Smooth muscle cell (in vitro differentiated cells): ENCODE measurements at regions not wholly inside any gene's neighbourhood (a gene's known extent, or its start where the extent isn't known, plus 50 kb on each side); places are given as distances from the start of the nearest gene placed in this dataset.

Experiments
- DNase-seq: peaks from one replicate; lab custom pipeline; 2025; ENCODE audit not compliant: unreplicated experiment; lab: John Stamatoyannopoulos, UW
- H2AFZ ChIP-seq: fragments of 200-600 bp; sonication (generic); 2 replicates; pipeline ENCODE4 v1.6.0; 2016; ENCODE audit warnings: antibody characterized with exemption, low read depth, mild to moderate bottlenecking
- H3F3A ChIP-seq: fragments of 200-600 bp; sonication (generic); 2 replicates; pipeline ENCODE4 v1.6.0; 2017; ENCODE audit warnings: antibody characterized with exemption, low read depth
- H3K27ac ChIP-seq: fragments of 200-600 bp; sonication (generic); 2 replicates; pipeline ENCODE4 v1.5.1; 2016; ENCODE audit warnings: low read depth, mild to moderate bottlenecking
- H3K27me3 ChIP-seq: fragments of 200-600 bp; sonication (generic); 2 replicates; pipeline ENCODE4 v1.6.1; 2016; ENCODE audit warnings: low read depth, mild to moderate bottlenecking
- H3K36me3 ChIP-seq: fragments of 200-600 bp; sonication (generic); 2 replicates; pipeline ENCODE4 v1.5.1; 2016; ENCODE audit warnings: low read depth
- H3K4me1 ChIP-seq: fragments of 200-600 bp; sonication (generic); 2 replicates; pipeline ENCODE4 v1.5.1; 2016; ENCODE audit warnings: low read depth
- H3K4me2 ChIP-seq: fragments of 200-600 bp; sonication (generic); 2 replicates; pipeline ENCODE4 v1.6.0; 2016; ENCODE audit warnings: mild to moderate bottlenecking
- H3K4me3 ChIP-seq: fragments of 200-600 bp; sonication (generic); 2 replicates; pipeline ENCODE4 v1.5.1; 2016; ENCODE audit warnings: mild to moderate bottlenecking
- H3K79me2 ChIP-seq: fragments of 200-600 bp; sonication (generic); 2 replicates; pipeline ENCODE4 v1.6.0; 2016; ENCODE audit warnings: low read depth, mild to moderate bottlenecking
- H3K9ac ChIP-seq: fragments of 200-600 bp; sonication (generic); 2 replicates; pipeline ENCODE4 v1.6.0; 2016; ENCODE audit warnings: low read depth
- H3K9me3 ChIP-seq: fragments of 200-600 bp; sonication (generic); replicated peaks from 2 replicates; pipeline ENCODE4 v1.5.1; 2016; ENCODE audit warnings: low read depth
- H4K20me1 ChIP-seq: fragments of 200-600 bp; sonication (generic); 2 replicates; pipeline ENCODE4 v1.6.0; 2016; ENCODE audit warnings: low read depth
- WGBS: methylation state at CpG from one replicate; pipeline ENCODE4 v1.1.7; 2016; ENCODE audit warnings: low lambda C conversion rate; 5-methylcytosine and 5-hydroxymethylcytosine counted together
- TF ChIP-seq, protein P1 (sequence below): fragments of 200-600 bp; sonication (generic); IDR thresholded peaks from 2 replicates; pipeline ENCODE4 v1.5.1; 2017; ENCODE audit warnings: borderline replicate concordance, mild to moderate bottlenecking, antibody characterized with exemption; ENCODE audit not compliant: insufficient read depth, poor library complexity, severe bottlenecking

GRCh38 chr10:78982726-78983125 is 86.0 kb upstream of the ZMIZ1 start:
- no peaks in the 10 kb centered on the region for H3K79me2 ChIP-seq
- H3K4me2 ChIP-seq, result no peak overlapping the region
- no peaks in the 10 kb centered on the region for H3K27me3 ChIP-seq
- DNase-seq, result no peak
- no peak overlapping the region for H3K4me3 ChIP-seq
- H3K4me1 ChIP-seq, result no peaks in the 10 kb centered on the region
- H3K9me3 ChIP-seq, result no peaks in the 10 kb centered on the region
- no peaks in the 10 kb centered on the region for H3K36me3 ChIP-seq
- no peak overlapping the region for H3K27ac ChIP-seq
- no peak overlapping the region for H2AFZ ChIP-seq
- TF ChIP-seq, protein P1, sequence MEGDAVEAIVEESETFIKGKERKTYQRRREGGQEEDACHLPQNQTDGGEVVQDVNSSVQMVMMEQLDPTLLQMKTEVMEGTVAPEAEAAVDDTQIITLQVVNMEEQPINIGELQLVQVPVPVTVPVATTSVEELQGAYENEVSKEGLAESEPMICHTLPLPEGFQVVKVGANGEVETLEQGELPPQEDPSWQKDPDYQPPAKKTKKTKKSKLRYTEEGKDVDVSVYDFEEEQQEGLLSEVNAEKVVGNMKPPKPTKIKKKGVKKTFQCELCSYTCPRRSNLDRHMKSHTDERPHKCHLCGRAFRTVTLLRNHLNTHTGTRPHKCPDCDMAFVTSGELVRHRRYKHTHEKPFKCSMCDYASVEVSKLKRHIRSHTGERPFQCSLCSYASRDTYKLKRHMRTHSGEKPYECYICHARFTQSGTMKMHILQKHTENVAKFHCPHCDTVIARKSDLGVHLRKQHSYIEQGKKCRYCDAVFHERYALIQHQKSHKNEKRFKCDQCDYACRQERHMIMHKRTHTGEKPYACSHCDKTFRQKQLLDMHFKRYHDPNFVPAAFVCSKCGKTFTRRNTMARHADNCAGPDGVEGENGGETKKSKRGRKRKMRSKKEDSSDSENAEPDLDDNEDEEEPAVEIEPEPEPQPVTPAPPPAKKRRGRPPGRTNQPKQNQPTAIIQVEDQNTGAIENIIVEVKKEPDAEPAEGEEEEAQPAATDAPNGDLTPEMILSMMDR, result no peak
- no peaks in the 10 kb centered on the region for H4K20me1 ChIP-seq
- H3K9ac ChIP-seq, result no peak overlapping the region
- peaks cover 3% of the 10 kb centered on the region for H3F3A ChIP-seq
- WGBS, result 93% methylated on average over 6 of the region's 6 CpGs

DNA sequence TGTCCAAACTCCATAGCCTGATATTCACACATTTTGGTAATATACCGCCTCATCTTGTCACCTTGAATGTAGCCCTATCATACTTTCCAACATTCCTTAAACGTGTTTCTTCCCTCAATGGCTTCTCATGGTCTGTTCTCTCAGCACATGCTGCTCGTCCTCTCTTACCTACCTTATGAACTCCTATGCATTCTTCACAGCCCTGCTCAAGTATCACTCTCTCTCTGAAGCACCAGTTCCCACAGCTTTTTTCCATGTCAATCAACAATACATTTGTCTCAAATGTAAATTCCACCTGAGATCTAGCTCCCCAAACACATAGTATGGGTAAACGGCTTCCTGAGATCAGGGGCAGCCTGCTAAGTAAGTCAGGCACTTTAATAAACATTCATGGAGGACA is 85.2 kb upstream of the ZMIZ1 start:
- Histone ChIP-seq H3K4me2 (no peak overlapping the region), H3K27ac (no peak overlapping the region), H3K9me3 (no peaks in the 10 kb centered on the region), H3F3A (no peaks in the 10 kb centered on the region), H3K9ac (no peak overlapping the region), H3K79me2 (no peaks in the 10 kb centered on the region), H2AFZ (no peak overlapping the region), H4K20me1 (no peaks in the 10 kb centered on the region), H3K36me3 (no peaks in the 10 kb centered on the region), H3K27me3 (no peaks in the 10 kb centered on the region), H3K4me1 (no peaks in the 10 kb centered on the region), H3K4me3 (no peak overlapping the region)
- 83% methylated on average over 4 of the region's 4 CpGs for WGBS
- TF ChIP-seq, protein P1, result no peak
- DNase-seq, result no peak

- H2AFZ ChIP-seq, result no peak overlapping the region
- no peaks in the 10 kb centered on the region for H3K9me3 ChIP-seq
- no peaks in the 10 kb centered on the region for H3K36me3 ChIP-seq
- peak overlapping the region; percentile 4 for H3K4me2 ChIP-seq
- no peak overlapping the region for H3K4me3 ChIP-seq
- H3K27ac ChIP-seq, result no peak overlapping the region
- H3K9ac ChIP-seq, result no peak overlapping the region
- no peak for DNase-seq
- H3K27me3 ChIP-seq, result no peaks in the 10 kb centered on the region
- no peaks in the 10 kb centered on the region for H3K79me2 ChIP-seq
- no peaks in the 10 kb centered on the region for H3K4me1 ChIP-seq
- no peaks in the 10 kb centered on the region for H4K20me1 ChIP-seq
- WGBS, result 35% methylated on average over 8 of the region's 8 CpGs
- TF ChIP-seq, protein P1, result no peak
- no peaks in the 10 kb centered on the region for H3F3A ChIP-seq
Measured at GRCh38 chr10:78985973-78986818, 82.6 kb upstream of the ZMIZ1 start.

DNA sequence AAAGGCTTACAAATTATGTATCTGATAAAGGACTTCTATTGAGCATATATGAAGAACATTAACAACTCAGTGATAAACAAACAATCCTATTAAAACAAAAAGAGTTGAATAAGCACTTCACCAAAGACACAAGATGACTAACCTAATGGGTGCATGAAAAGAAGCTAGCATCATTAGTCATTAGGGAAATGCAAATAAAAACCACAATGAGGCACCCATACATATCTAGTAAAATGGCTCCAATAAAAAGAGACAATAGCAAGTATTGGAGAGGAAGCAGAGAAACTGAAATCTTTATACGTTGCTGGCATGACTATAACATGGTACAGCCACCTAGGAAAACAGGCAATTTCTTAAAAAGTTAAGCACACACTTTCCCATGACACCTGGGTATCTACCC is 77.6 kb upstream of the ZMIZ1 start:
- H3F3A ChIP-seq, result no peaks in the 10 kb centered on the region
- TF ChIP-seq, protein P1, result no peak
- DNase-seq, result no peak
- H3K9ac ChIP-seq, result no peak overlapping the region
- H3K36me3 ChIP-seq, result no peaks in the 10 kb centered on the region
- no peaks in the 10 kb centered on the region for H3K9me3 ChIP-seq
- WGBS, result 77% methylated on average over 1 of the region's 1 CpG
- H3K4me2 ChIP-seq, result peak overlapping the region; percentile 13
- H4K20me1 ChIP-seq, result no peaks in the 10 kb centered on the region
- no peak overlapping the region for H3K27ac ChIP-seq
- H2AFZ ChIP-seq, result no peak overlapping the region
- no peaks in the 10 kb centered on the region for H3K79me2 ChIP-seq
- no peaks in the 10 kb centered on the region for H3K4me1 ChIP-seq
- no peaks in the 10 kb centered on the region for H3K27me3 ChIP-seq
- no peak overlapping the region for H3K4me3 ChIP-seq
